DMS153 (cell line): ENCODE measurements at regions not wholly inside any gene's neighbourhood (a gene's known extent, or its start where the extent isn't known, plus 50 kb on each side); places are given as distances from the start of the nearest gene placed in this dataset.
"Not testable (repeated sequence)": the region's sequence is repeated elsewhere in the genome, so short reads cannot be mapped to it uniquely, and the experiment has no call there.

Experiments
- DNase-seq: peaks from one replicate; lab custom pipeline; 2025; lab: John Stamatoyannopoulos, UW

DNA sequence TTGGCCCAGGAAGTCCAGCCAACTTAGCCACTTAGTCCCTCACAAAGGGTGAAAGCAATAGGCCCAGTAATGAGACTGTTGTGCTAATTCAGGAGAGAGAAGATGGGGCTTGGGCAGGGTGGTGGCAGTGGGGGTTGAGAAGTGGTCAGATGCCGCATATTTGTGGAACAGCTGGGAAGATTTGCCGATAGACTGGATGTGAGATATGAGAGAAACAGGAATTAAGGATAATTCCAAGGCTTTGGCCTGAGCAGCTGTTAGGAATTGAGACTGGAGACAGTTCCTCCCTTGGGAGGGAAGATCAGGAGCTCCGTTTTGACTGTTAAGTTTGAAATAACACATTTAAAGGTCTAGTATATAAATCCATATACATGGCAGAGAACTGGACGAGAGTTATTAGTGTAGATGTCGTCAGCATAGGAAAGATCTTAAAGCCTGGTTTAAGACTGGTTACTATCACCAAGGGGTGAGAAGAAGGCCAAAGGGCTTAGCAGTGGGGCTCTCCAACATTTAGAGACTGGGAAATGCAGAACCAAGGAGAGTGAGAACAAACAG lies 323.7 kb upstream of the FAM78B start:
- DNase-seq = no peak

DNA sequence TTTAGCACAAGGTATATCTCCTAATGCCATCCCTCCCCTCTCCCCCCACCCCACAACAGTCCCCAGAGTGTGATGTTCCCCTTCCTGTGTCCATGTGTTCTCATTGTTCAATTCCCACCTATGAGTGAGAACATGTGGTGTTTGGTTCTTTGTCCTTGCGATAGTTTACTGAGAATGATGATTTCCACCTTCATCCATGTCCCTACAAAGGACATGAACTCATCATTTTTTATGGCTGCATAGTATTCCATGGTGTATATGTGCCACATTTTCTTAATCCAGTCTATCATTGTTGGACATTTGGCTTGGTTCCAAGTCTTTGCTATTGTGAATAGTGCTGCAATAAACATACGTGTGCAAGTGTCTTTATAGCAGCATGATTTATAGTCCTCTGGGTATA lies 327.0 kb upstream of the FAM78B start:
- DNase-seq = not testable (repeated sequence)

DNA sequence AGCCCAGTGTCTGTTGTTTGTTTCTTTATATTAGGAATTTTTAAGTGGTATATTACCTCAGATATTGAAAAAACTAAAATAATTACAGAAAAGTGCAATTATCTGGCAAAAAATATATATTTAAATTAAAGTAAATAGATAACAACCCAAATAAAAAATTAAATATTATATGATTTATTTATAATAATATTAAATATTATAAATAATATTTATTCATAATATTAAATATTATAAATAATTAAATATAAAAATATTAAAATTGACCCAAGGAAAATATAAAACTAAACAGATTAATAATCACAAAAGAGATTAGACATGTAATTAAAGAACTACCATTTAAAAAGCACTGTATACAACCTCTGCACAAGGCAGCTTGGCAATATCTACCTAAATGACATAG lies 331.9 kb upstream of the POGK start:
- no peak for DNase-seq

DNA sequence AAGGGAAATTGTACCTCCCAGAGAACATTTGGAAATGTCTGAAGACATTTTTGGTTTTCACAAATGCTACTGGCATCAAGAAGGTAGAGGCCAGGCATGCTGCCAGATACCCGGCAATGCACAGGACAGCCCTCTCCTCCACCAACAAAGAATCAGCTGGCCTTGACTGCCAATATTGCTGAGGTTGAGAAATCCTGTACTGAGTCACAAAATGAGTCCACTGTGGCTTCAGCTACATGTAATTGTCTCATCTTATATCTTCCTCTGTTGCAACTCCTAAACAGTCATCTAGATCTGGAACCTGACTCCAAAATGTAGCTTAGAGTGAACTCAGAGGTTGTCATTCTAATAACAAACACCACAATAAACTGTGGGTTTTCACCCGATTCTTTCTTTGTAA lies 327.5 kb upstream of the POGK start:
- DNase-seq = no peak

DNA sequence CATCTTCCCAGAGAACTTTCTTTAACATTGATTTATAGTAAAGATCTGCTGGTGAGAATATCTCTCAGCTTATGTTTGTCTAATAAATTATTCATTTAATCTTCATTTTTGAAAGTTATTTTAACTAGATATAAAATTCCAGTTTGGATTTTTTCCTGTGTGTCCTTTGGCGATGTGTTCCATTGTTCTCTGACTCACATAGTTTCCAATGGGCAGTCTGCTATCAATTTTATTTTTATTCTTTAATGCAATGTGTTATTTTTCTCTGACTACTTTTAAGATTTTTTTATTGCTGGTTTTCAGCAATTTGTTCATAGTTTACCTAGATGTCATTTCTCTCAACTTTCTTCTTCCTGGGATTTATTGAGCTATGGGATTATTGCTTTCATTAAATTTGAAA lies 325.2 kb upstream of the POGK start:
- DNase-seq = no peak

DNA sequence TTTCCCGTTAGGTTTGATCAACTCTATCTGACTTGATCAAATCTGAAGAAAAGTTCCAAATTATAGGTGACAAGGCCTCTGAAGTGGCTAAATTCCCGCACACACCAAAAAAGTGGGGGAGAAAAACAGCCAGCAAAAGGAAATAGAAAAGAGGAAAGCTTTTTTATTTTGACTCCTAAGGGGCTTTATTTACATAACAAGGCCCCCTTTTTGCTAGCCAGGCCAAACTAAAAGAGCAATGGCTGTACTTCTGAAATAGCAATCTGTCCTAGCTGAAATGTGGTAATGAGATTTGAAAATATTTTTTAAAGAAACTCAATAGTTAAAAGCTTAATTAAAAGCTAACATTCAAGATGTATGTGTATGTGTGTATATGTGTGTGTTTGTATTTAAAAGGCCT lies 311.5 kb upstream of the POGK start:
- DNase-seq = no peak

DNA sequence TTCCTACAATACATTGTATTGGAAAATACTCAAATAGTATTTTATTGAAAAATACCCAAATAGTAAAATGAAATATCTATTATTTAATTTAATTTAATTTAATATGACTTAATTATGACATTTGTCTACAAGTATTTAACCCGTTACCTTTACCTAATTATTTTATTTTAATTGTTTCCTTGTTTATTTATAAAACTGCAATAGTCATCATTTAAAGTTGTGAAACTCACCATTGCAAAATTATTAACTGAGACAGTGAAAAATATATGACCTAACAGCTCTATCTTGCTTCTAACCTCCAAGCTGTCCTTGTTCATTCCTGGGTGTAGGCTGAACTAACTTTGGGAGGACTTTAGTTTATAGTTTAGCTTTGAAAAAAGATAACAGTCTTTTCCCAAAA lies 300.6 kb upstream of the POGK start:
- DNase-seq = no peak

DNA sequence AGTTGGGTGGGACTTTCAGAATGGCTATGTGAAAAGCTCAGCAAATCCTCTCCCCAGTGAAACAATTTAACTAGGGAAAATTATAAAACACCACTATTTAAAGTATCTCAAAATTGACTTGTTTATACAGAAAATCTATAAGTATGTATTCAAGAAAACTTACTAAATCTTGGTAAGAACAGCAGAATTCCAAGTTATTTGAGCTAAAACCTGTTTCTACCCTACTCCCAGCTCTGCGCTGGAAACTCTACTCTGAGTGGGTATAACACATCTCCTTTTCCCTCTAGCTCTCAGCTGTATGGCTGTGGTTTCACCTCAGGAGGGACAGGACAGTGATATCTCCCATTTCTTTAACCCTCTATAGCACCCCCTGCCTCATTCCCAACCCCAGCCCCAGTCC lies 295.2 kb upstream of the POGK start:
- no peak for DNase-seq

DNA sequence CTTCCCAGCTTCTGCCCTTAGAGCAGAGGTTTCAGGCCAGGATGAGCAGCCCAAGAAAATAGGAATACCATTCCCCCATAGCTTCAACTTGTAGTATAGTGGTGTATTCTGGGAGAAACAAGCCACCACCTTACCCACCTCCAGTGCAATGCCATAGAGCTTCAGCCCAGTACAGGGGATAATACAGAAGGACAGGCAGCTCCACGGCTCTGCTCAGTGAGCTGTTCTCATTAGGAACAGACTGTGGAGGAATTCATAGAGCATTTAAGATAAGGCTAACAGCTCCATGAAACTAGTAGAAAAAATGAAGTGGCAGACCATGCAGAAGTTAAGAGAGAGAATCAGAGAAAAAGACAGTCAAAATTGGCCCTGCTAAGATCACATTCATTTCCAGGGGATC lies 294.7 kb upstream of the POGK start:
- DNase-seq = no peak

DNA sequence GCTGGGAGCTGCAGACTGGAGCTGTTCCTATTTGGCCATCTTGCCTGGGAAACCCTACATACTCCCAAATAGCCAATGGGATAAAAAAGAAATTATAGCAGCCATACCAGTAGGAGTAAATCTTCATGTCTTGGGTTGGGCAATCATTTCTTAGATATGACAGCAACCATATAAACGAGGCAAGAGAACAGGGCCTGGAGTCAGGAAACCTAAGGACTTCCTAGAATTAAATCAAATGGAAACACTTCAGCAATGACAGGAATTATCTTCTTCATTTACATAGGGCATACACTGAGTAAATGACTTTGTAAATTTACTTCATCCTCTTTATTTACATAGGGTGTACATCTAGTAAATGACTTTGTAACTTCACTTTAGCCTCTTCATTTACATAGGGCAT lies 286.6 kb upstream of the POGK start:
- DNase-seq = no peak

DNA sequence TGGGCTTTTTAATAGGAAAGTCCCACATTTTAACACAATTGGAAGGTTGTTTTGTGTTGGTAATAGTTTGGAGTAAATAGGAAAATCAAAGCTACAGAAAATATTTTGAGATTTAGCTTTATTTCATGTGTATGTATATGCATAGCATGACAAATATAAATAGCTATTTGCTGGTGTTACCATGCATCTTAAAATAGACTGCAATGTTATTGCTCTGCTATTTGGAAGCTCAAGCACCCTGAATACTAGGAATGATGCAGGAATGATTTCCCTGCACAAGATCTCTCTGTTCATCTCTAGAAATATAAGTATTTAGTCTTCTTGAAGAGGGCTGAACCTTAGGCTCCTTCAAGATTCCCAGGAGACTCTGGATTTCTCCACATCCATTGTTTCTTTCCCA lies 268.3 kb upstream of the POGK start:
- DNase-seq = no peak

DNA sequence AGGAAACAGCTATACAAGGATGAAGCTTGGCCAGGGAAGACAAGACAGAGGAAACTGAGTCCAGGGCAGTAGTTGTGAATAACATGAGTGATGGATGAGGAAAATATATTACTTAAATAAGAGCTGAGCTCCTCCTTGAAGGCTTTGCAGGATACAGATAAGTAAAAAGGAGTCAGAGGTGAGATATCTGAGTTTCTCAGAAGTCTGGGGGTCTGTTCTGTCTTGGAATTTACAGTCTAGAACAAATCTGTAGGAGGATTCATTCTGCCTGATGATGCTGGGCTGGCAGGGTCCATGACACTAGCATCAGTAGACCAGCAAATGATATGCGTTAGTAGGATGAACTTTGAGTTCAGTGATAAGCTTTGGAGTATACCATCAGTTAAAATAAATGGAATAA lies 266.1 kb upstream of the POGK start:
- no peak for DNase-seq

DNA sequence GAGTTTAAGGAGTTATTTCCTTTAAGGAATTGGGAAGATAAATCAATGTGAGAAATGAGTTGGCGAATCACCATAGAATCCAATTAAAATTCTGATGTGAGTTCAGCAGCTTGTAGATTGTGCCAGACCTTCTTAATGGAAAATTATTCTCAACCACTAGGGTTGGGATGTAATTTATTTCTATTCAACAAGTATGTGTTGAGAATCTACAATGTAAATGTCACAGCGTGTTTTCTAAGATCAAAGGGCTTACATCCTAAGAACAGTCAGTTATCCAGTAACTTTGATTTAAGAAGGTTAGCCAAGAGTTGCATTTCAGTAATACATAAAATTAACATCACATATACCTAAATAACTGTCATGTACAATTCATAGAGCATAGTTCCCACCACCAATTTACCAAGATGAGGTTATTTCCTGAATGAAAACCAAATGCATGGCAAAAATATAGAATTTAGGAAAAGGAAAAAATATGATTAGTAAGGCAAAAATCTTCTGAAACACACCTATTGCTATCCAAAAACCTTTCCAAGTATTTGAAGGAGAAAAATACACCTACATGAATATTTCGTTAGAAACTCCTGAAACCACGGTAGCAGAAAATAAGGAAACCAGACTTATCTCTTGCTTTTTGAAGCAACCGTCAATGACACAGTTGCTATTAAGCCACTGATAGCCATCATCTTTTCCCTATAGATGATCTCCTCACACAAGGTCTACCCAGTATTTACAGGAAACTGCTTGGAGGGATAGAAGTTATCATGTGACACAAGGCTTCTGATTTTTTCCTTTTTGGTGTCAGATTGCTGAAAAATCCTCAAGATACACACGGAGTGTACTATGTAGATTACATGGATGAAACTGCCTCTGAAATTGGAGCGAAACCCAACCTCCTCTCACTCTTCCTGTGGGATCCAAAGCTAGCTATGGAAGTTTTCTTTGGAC lies 259.4 kb upstream of the POGK start:
- no peak for DNase-seq

DNA sequence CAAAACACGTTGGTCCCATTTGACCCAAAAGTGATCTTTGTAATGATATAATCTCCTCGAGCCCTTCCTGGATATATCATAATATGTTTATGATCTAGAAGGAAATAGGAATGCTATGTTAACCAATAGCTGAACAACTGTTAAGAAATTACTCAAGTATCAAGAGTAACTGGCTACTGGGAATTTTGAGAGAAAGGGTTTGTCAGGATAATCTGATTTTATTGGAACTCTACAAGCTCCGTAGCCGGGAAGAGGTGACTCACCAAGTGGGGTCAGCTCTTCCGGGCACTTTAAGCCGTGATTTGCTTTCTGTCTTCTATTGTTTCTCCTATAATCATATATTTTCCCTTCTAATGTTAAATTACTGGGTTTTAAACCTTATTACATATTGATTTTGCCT lies 250.5 kb upstream of the POGK start:
- DNase-seq = no peak

DNA sequence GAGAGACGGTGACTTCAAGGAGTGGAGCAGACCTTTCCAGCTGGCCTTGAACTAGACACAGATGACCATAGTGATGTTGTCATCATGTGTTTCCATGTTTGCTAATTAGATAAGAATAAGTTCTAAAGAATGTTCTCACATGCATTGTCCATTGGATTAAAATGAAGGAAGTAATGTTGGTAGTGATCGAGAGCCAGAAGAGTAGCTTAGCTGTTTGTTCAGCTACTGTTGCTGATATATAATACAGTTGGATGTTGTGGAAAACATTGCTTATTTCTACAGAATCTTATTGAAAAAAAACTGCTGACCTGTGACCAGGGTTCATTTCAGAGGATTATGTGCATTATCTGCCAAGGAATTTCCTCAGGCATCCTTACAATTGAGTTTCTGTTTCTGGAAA lies 249.1 kb upstream of the POGK start:
- DNase-seq = no peak

DNA sequence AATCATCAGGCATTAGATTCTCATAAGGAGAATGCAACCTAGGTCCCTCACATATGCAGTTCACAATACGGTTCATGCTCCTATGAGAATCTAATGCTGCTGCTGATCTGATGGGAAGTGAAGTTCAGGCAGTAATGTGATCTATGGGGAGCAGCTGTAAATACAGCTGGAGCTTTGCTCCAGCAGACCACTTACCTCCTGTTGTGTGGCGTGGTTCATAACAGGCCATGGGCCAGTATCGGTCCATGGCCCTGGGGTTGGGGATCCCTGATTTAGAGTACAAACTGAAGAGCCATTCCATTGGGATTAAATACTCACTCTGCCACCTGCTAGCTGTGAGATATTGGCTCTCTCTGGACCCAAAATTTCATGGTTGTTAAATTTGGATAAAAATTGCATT lies 244.6 kb upstream of the POGK start:
- DNase-seq = no peak

DNA sequence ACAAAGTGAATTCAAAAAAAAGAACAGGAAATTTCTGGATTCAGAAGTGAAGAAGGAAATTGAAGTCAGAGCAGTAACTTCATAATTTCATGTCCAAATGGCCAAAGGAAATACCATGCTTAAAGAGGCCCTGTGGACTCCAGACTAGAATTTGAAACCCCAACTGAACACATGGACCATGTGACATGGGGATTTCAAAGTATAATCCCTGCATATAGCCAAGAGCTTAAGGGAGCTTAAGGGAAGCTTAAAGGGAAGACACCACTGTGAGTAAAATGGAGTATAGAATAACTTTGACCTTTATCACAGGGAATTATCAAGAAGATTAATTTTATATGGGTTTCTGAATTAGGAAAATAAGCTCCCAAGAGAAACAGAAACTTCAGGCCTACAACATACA lies 241.8 kb upstream of the POGK start:
- DNase-seq = no peak

DNA sequence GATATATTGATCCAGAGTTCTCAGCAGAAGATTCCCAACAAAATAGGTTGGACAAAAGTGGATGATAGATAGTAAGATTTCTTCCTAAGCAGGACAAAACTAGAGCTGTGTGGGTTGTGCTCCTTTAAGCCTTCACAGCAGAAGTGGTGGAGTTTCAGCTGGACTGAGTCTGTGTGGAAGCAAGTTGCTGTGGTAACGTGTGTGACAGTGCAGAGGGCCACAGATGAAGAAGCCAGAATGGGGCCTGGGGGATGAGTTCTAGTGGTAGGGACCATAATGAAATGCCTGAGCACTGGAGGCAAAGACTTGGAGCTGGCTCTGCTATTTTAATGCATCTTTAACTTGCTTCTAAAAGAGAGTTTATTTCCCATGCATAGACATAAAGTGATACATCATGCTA lies 238.7 kb upstream of the POGK start:
- no peak for DNase-seq

DNA sequence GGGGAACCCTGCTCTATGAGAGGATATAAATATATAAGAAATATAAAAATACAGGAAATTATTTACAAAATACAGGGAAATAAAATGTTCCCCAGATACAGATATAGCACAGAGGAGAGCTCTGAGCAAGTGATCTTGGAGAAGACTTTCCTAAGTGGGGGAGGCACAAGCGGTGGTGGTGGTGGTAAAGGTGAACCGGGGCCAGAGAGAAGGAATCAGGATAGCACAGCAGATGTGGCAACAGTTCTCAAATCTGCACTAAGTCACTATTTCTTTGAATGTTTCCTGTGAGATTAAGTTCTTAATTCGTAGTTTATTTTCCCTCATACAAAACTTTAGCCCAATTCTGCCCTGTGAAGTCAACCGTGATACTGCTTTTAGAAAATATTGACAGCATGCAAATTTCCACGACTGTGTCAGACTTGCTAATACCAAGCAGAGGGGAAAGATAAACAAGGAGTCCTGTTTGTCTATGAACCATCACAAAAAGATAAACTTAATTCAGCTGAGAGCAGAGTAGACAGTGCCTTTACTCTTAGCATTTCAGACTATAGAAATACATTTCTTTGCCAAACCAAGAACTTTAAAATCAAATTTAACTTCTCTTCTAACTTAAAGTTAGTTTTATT lies 237.5 kb upstream of the POGK start:
- DNase-seq = no peak

DNA sequence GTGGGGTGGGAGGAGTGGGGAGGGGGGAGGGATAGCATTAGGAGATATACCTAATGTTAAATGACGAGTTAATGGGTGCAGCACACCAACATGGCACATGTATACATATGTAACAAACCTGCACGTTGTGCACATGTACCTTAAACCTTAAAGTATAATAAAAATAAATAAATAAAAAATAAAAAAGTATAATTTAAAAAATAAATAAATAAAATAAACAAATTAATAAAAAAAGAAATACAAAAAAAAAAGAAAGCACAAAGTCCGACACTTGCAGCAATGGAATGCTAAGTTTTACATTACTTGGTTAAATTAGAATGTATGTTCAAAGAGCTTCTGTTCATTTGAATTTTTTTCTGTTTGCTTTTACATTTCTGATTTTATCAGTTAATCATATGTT lies 236.5 kb upstream of the POGK start:
- not testable (repeated sequence) for DNase-seq

DNA sequence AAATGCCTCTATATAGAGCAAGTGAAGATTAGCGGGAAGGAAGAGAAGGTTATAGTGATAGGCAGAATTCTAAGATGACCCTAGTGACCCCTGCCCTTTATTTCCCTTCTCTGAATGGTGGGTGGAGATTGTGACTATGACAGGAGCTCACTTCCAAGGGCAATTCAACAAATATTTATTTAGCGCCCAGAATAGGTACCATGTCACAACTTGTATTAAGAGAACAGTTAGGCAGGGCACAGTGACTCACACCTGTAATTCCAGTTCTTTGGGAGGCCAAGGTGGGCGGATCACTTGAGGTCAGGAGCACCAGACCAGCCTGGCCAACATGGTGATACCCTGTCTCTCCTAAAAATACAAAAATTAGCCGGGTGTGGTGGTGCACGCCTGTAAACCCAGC lies 236.0 kb upstream of the POGK start:
- no peak for DNase-seq

DNA sequence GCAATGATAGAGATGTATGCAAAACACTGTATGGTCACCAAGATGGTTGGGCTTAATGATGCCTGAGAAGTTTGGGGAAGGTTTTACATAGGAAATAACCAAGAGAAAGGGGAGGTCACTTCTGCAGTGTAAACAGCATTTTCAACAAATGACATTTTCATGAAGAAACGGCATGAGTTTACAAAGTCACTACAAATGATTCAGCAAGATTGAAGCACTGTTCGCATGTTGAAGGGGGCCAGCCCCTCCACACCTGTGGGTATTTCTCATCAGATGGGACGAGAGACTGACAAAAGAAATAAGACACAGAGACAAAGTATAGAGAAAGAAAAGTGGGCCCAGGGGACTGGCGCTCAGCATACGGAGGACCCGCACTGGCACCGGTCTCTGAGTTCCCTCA lies 234.1 kb upstream of the POGK start:
- no peak for DNase-seq

DNA sequence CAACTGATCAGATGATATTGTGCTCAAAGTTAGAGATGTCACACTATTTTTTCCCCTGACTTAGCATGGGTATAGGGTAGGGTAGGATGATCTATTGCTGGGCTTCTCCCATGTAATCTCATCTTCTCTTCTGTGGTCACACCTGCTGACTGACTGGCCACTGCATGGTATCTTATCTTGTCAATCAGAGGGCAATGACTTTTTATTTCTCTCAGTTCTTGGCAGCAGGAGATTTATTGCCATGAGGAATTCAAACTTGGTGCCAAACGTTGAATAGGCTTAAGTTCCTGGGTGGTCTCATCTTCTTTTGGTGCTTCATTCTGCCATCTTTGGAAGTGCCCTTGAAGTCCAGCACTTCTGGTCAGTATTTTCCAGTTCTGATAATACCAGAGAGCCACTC lies 226.4 kb upstream of the POGK start:
- no peak for DNase-seq

DNA sequence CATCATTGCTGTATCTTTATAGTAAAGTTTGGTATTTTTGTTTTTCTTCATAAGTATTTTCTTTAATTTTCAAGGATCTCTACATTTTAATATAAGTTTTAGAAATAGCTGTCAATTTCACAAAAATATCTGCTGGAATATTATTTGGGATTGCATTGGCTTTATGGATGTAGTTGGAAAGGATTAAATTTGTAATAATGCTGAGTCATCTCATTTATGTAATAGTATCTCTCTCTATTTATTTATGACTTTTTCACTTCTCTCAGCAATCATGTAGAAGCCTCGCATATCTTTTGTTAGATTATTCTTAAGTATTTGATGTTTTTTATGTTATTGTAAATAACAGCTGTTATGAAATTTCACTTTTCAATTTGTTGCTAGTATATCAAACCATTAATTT lies 223.1 kb upstream of the POGK start:
- DNase-seq = no peak
